ENCODE measurements at regions not wholly inside any gene's neighbourhood (a gene's known extent, or its start where the extent isn't known, plus 50 kb on each side); places are given as distances from the start of the nearest gene placed in this dataset.

DNA sequence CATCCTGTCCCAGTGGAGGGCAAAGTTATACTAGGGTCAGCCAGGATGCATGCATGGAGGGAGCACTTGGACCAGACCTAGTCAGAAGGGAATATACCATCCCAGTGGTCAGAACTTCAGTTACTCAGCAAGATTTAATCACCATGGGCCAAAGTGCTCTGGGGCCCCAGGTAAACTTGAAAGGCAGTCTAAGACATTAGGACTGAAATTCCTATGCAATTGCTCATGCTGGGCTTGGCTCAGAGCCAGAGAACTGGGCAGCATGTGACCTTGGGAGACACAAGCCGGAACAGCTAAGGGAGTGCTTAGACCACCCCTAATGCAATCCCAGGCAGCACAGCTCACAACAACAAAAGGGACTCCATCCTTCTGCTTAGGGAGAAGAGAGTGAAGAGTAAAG lies 401.3 kb downstream of the KCNJ3 start:
- no peak; a peak in 2 of 6 replicates for ATAC-seq
- TF ChIP-seq POLR2AphosphoS2 (conservative IDR thresholded peaks at IDR 0.05; ENCODE audit: low read length) = no peak
- no peak for TF ChIP-seq SREBF2 (IDR thresholded peaks at IDR 0.05)
- no peak for FAIRE-seq
- Histone ChIP-seq H3K4me2 (no peak overlapping the region), H3K4me3 (no peak overlapping the region), H3K4me1 (no peaks in the 10 kb centered on the region), H3K27ac (no peak overlapping the region), H3K9me3 (no peaks in the 10 kb centered on the region)
- POLR2A ChIA-PET = no interaction called here
- DNase-seq (ENCODE audit: low read depth in 1 of 2, low spot score in 1 of 2) = peak in 1 of 2 experiments; percentile 29
- CTCF ChIA-PET = no interaction called here
- 70% methylated on average over 1 of the region's 1 CpG for WGBS (ENCODE audit: missing lambda C conversion rate)

DNA sequence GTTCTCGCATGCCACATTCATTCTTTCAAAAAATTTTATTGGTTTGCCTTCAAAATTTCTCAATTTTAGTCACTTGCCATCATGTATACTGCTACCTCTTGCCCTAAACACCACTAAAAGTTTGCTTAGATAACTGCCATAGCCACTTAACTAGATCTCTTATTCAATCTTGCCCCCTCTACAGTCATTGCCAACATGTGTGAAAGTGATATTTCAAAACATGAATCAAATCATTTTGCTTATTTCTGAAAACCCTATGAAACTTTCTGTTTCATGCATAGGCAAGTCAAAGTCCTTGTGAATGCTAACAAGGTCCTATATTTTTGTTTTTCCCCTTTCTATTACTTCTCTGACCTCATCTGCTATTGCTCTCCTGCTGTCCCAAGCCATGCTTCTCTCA lies 397.1 kb downstream of the KCNJ3 start:
- Histone ChIP-seq H3K27ac (no peak overlapping the region), H3K4me1 (no peaks in the 10 kb centered on the region), H3K9me3 (no peaks in the 10 kb centered on the region), H3K4me2 (no peak overlapping the region), H3K4me3 (no peak overlapping the region)
- ChIA-PET POLR2A (no interaction called here), CTCF (no interaction called here)
- TF ChIP-seq JUN (IDR thresholded peaks at IDR 0.05) (no peak), TP53 (CRISPR knock-in tag; IDR thresholded peaks at IDR 0.05) (no peak), HEYL (CRISPR knock-in tag; IDR thresholded peaks at IDR 0.05) (no peak), HDAC2 (IDR thresholded peaks at IDR 0.05) (no peak), RNF2 (IDR thresholded peaks at IDR 0.05; ENCODE audit: borderline replicate concordance, low read depth) (no peak), RAD21 (conservative IDR thresholded peaks at IDR 0.05 in 1 of 2, IDR thresholded peaks at IDR 0.05 in 1 of 2) (no peak), CHD4 (IDR thresholded peaks at IDR 0.05; ENCODE audit: borderline replicate concordance) (no peak), HOXB5 (CRISPR knock-in tag; IDR thresholded peaks at IDR 0.05) (no peak), HOXA7 (CRISPR knock-in tag; IDR thresholded peaks at IDR 0.05) (no peak), RCOR1 (IDR thresholded peaks at IDR 0.05; ENCODE audit: low read depth, low read length) (no peak), POLR2AphosphoS2 (conservative IDR thresholded peaks at IDR 0.05; ENCODE audit: low read length) (no peak), NR3C1 (IDR thresholded peaks at IDR 0.05) (no peak), JUNB (IDR thresholded peaks at IDR 0.05) (no peak), ZNF302 (CRISPR knock-in tag; IDR thresholded peaks at IDR 0.05) (no peak), POLR2A (IDR thresholded peaks at IDR 0.05; ENCODE audit: low read length) (no peak)
- TF ChIP-seq, protein P1, sequence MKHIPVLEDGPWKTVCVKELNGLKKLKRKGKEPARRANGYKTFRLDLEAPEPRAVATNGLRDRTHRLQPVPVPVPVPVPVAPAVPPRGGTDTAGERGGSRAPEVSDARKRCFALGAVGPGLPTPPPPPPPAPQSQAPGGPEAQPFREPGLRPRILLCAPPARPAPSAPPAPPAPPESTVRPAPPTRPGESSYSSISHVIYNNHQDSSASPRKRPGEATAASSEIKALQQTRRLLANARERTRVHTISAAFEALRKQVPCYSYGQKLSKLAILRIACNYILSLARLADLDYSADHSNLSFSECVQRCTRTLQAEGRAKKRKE (CRISPR knock-in tag; IDR thresholded peaks at IDR 0.05; ENCODE audit: low read depth) = no peak
- TF ChIP-seq, protein P2, sequence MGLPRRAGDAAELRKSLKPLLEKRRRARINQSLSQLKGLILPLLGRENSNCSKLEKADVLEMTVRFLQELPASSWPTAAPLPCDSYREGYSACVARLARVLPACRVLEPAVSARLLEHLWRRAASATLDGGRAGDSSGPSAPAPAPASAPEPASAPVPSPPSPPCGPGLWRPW (IDR thresholded peaks at IDR 0.05) = no peak
- no peak for ATAC-seq
- no peak for DNase-seq (ENCODE audit: low read depth in 1 of 2, low spot score in 1 of 2)
- WGBS (ENCODE audit: missing lambda C conversion rate) = 52% methylated on average over 1 of the region's 1 CpG
- no peak for FAIRE-seq

- Histone ChIP-seq H3K4me1 (no peaks in the 10 kb centered on the region), H3K9me3 (no peaks in the 10 kb centered on the region), H3K4me2 (no peak overlapping the region), H3K4me3 (no peak overlapping the region), H3K27ac (no peak overlapping the region)
- TF ChIP-seq FOSB (CRISPR knock-in tag; IDR thresholded peaks at IDR 0.05) = no peak
- TF ChIP-seq SMC3 (IDR thresholded peaks at IDR 0.05) = no peak
- no peak for TF ChIP-seq FOSL2 (IDR thresholded peaks at IDR 0.05)
- no peak for TF ChIP-seq FOSL2 (CRISPR knock-in tag; IDR thresholded peaks at IDR 0.05)
- TF ChIP-seq HOXB13 (CRISPR knock-in tag; IDR thresholded peaks at IDR 0.05; ENCODE audit: low read depth) = no peak
- no peak for TF ChIP-seq MAFK (IDR thresholded peaks at IDR 0.05; ENCODE audit: partially characterized antibody)
- TF ChIP-seq RARB (CRISPR knock-in tag; IDR thresholded peaks at IDR 0.05) = no peak
- TF ChIP-seq, protein P3, sequence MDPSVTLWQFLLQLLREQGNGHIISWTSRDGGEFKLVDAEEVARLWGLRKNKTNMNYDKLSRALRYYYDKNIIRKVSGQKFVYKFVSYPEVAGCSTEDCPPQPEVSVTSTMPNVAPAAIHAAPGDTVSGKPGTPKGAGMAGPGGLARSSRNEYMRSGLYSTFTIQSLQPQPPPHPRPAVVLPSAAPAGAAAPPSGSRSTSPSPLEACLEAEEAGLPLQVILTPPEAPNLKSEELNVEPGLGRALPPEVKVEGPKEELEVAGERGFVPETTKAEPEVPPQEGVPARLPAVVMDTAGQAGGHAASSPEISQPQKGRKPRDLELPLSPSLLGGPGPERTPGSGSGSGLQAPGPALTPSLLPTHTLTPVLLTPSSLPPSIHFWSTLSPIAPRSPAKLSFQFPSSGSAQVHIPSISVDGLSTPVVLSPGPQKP (IDR thresholded peaks at IDR 0.05; ENCODE audit: low read depth, low read length) = no peak
- no peak for TF ChIP-seq MAX (IDR thresholded peaks at IDR 0.05)
- WGBS (ENCODE audit: missing lambda C conversion rate) = 10% methylated on average over 2 of the region's 2 CpGs
- ChIA-PET POLR2A (no interaction called here), CTCF (no interaction called here)
- no peak for ATAC-seq
- FAIRE-seq = no peak
- DNase-seq (ENCODE audit: low read depth in 1 of 2, low spot score in 1 of 2) = no peak
Observed at GRCh38 chr2:155080373-155080772, 381.9 kb downstream of the KCNJ3 start.

Measured in A549 (cell line).